ENCODE measurements at regions not wholly inside any gene's neighbourhood (a gene's known extent, or its start where the extent isn't known, plus 50 kb on each side); places are given as distances from the start of the nearest gene placed in this dataset.

- H3K9me3 ChIP-seq (ENCODE audit: insufficient read depth, low read length), result peaks cover 15% of the 10 kb centered on the region
- no peak overlapping the region for H3K9ac ChIP-seq (ENCODE audit: insufficient read length, low read depth)
- no peaks in the 10 kb centered on the region for H3K27me3 ChIP-seq (ENCODE audit: insufficient read depth, insufficient read length)
- no peak for DNase-seq (ENCODE audit: low read depth, low spot score)
- TF ChIP-seq YY1 (IDR thresholded peaks at IDR 0.05; ENCODE audit: insufficient read depth, insufficient read length) (no peak), ZNF274 (IDR thresholded peaks at IDR 0.05; ENCODE audit: low read depth, low read length) (no peak), SUZ12 (IDR thresholded peaks at IDR 0.05; ENCODE audit: extremely low read depth, insufficient read depth, insufficient read length) (no peak)
- H3K4me1 ChIP-seq (ENCODE audit: insufficient read depth, insufficient read length), result no peaks in the 10 kb centered on the region
- no peaks in the 10 kb centered on the region for H3K36me3 ChIP-seq (ENCODE audit: insufficient read depth, insufficient read length, low read length)
- no peak overlapping the region for H3K4me3 ChIP-seq (ENCODE audit: insufficient read length, low read depth)
Measured at GRCh38 chr4:123577225-123577906, 180.8 kb downstream of the SPRY1 start.

GRCh38 chr4:123578276-123579029, 181.9 kb downstream of the SPRY1 start:
- H3K4me1 ChIP-seq (ENCODE audit: insufficient read depth, insufficient read length), result no peaks in the 10 kb centered on the region
- H3K9ac ChIP-seq (ENCODE audit: insufficient read length, low read depth), result no peak overlapping the region
- no peaks in the 10 kb centered on the region for H3K27me3 ChIP-seq (ENCODE audit: insufficient read depth, insufficient read length)
- H3K9me3 ChIP-seq (ENCODE audit: insufficient read depth, low read length), result peaks cover 15% of the 10 kb centered on the region
- no peak overlapping the region for H3K4me3 ChIP-seq (ENCODE audit: insufficient read length, low read depth)
- DNase-seq (ENCODE audit: low read depth, low spot score), result no peak
- TF ChIP-seq ZNF274 (IDR thresholded peaks at IDR 0.05; ENCODE audit: low read depth, low read length) (no peak), SUZ12 (IDR thresholded peaks at IDR 0.05; ENCODE audit: extremely low read depth, insufficient read depth, insufficient read length) (no peak), YY1 (IDR thresholded peaks at IDR 0.05; ENCODE audit: insufficient read depth, insufficient read length) (no peak)
- H3K36me3 ChIP-seq (ENCODE audit: insufficient read depth, insufficient read length, low read length), result no peaks in the 10 kb centered on the region

GRCh38 chr4:123579961-123580360, 183.4 kb downstream of the SPRY1 start:
- TF ChIP-seq ZNF274 (IDR thresholded peaks at IDR 0.05; ENCODE audit: low read depth, low read length), result no peak
- TF ChIP-seq YY1 (IDR thresholded peaks at IDR 0.05; ENCODE audit: insufficient read depth, insufficient read length), result no peak
- no peak for TF ChIP-seq SUZ12 (IDR thresholded peaks at IDR 0.05; ENCODE audit: extremely low read depth, insufficient read depth, insufficient read length)
- H3K9me3 ChIP-seq (ENCODE audit: insufficient read depth, low read length), result peaks cover 15% of the 10 kb centered on the region
- no peak overlapping the region for H3K9ac ChIP-seq (ENCODE audit: insufficient read length, low read depth)
- DNase-seq (ENCODE audit: low read depth, low spot score), result no peak
- no peaks in the 10 kb centered on the region for H3K36me3 ChIP-seq (ENCODE audit: insufficient read depth, insufficient read length, low read length)
- H3K27me3 ChIP-seq (ENCODE audit: insufficient read depth, insufficient read length), result no peaks in the 10 kb centered on the region
- H3K4me3 ChIP-seq (ENCODE audit: insufficient read length, low read depth), result no peak overlapping the region
- H3K4me1 ChIP-seq (ENCODE audit: insufficient read depth, insufficient read length), result no peaks in the 10 kb centered on the region

GRCh38 chr4:123580981-123581664, 184.5 kb downstream of the SPRY1 start:
- DNase-seq (ENCODE audit: low read depth, low spot score), result no peak
- Histone ChIP-seq H3K9ac (ENCODE audit: insufficient read length, low read depth) (no peak overlapping the region), H3K27me3 (ENCODE audit: insufficient read depth, insufficient read length) (no peaks in the 10 kb centered on the region), H3K9me3 (ENCODE audit: insufficient read depth, low read length) (peaks cover 15% of the 10 kb centered on the region), H3K4me1 (ENCODE audit: insufficient read depth, insufficient read length) (no peaks in the 10 kb centered on the region), H3K4me3 (ENCODE audit: insufficient read length, low read depth) (no peak overlapping the region), H3K36me3 (ENCODE audit: insufficient read depth, insufficient read length, low read length) (no peaks in the 10 kb centered on the region)
- TF ChIP-seq YY1 (IDR thresholded peaks at IDR 0.05; ENCODE audit: insufficient read depth, insufficient read length) (no peak), SUZ12 (IDR thresholded peaks at IDR 0.05; ENCODE audit: extremely low read depth, insufficient read depth, insufficient read length) (no peak), ZNF274 (IDR thresholded peaks at IDR 0.05; ENCODE audit: low read depth, low read length) (no peak)

GRCh38 chr4:123581802-123582201, 185.2 kb downstream of the SPRY1 start:
- Histone ChIP-seq H3K4me1 (ENCODE audit: insufficient read depth, insufficient read length) (no peaks in the 10 kb centered on the region), H3K9ac (ENCODE audit: insufficient read length, low read depth) (no peak overlapping the region), H3K27me3 (ENCODE audit: insufficient read depth, insufficient read length) (no peaks in the 10 kb centered on the region), H3K9me3 (ENCODE audit: insufficient read depth, low read length) (peaks cover 15% of the 10 kb centered on the region), H3K36me3 (ENCODE audit: insufficient read depth, insufficient read length, low read length) (no peaks in the 10 kb centered on the region), H3K4me3 (ENCODE audit: insufficient read length, low read depth) (no peak overlapping the region)
- no peak for TF ChIP-seq ZNF274 (IDR thresholded peaks at IDR 0.05; ENCODE audit: low read depth, low read length)
- TF ChIP-seq SUZ12 (IDR thresholded peaks at IDR 0.05; ENCODE audit: extremely low read depth, insufficient read depth, insufficient read length), result no peak
- TF ChIP-seq YY1 (IDR thresholded peaks at IDR 0.05; ENCODE audit: insufficient read depth, insufficient read length), result no peak
- DNase-seq (ENCODE audit: low read depth, low spot score), result no peak

- H3K27me3 ChIP-seq (ENCODE audit: insufficient read depth, insufficient read length), result no peaks in the 10 kb centered on the region
- no peaks in the 10 kb centered on the region for H3K4me1 ChIP-seq (ENCODE audit: insufficient read depth, insufficient read length)
- H3K36me3 ChIP-seq (ENCODE audit: insufficient read depth, insufficient read length, low read length), result no peaks in the 10 kb centered on the region
- no peak overlapping the region for H3K4me3 ChIP-seq (ENCODE audit: insufficient read length, low read depth)
- no peak for TF ChIP-seq SUZ12 (IDR thresholded peaks at IDR 0.05; ENCODE audit: extremely low read depth, insufficient read depth, insufficient read length)
- TF ChIP-seq YY1 (IDR thresholded peaks at IDR 0.05; ENCODE audit: insufficient read depth, insufficient read length), result no peak
- TF ChIP-seq ZNF274 (IDR thresholded peaks at IDR 0.05; ENCODE audit: low read depth, low read length), result no peak
- no peak for DNase-seq (ENCODE audit: low read depth, low spot score)
- peaks cover 15% of the 10 kb centered on the region for H3K9me3 ChIP-seq (ENCODE audit: insufficient read depth, low read length)
- H3K9ac ChIP-seq (ENCODE audit: insufficient read length, low read depth), result no peak overlapping the region
Measured at GRCh38 chr4:123583043-123583442, 186.4 kb downstream of the SPRY1 start.

GRCh38 chr4:123585111-123585510, 188.5 kb downstream of the SPRY1 start:
- Histone ChIP-seq H3K9me3 (ENCODE audit: insufficient read depth, low read length) (peaks cover 13% of the 10 kb centered on the region), H3K4me3 (ENCODE audit: insufficient read length, low read depth) (no peak overlapping the region), H3K9ac (ENCODE audit: insufficient read length, low read depth) (no peak overlapping the region), H3K36me3 (ENCODE audit: insufficient read depth, insufficient read length, low read length) (no peaks in the 10 kb centered on the region), H3K4me1 (ENCODE audit: insufficient read depth, insufficient read length) (no peaks in the 10 kb centered on the region), H3K27me3 (ENCODE audit: insufficient read depth, insufficient read length) (no peaks in the 10 kb centered on the region)
- TF ChIP-seq ZNF274 (IDR thresholded peaks at IDR 0.05; ENCODE audit: low read depth, low read length), result no peak
- TF ChIP-seq YY1 (IDR thresholded peaks at IDR 0.05; ENCODE audit: insufficient read depth, insufficient read length), result no peak
- no peak for TF ChIP-seq SUZ12 (IDR thresholded peaks at IDR 0.05; ENCODE audit: extremely low read depth, insufficient read depth, insufficient read length)
- no peak for DNase-seq (ENCODE audit: low read depth, low spot score)

Measured in NT2/D1 (cell line).